ENCODE measurements at regions not wholly inside any gene's neighbourhood (a gene's known extent, or its start where the extent isn't known, plus 50 kb on each side); places are given as distances from the start of the nearest gene placed in this dataset.

- no peak for TF ChIP-seq CTCF (IDR thresholded peaks at IDR 0.05)
- no peak for TF ChIP-seq POLR2A (IDR thresholded peaks at IDR 0.05)
Observed at GRCh38 chr18:24990671-24991134, 361.3 kb downstream of the ZNF521 start.

Measured in testis (tissue), 2 donors.